NCI-H82 (cell line): ENCODE measurements at regions not wholly inside any gene's neighbourhood (a gene's known extent, or its start where the extent isn't known, plus 50 kb on each side); places are given as distances from the start of the nearest gene placed in this dataset.
"Not testable (repeated sequence)": the region's sequence is repeated elsewhere in the genome, so short reads cannot be mapped to it uniquely, and the experiment has no call there.

Source experiments
- DNase-seq: peaks from one replicate; lab custom pipeline; 2025; lab: John Stamatoyannopoulos, UW

- not testable (repeated sequence) for DNase-seq
Observed at GRCh38 chr1:222470252-222470805, 77.6 kb downstream of the HHIPL2 start.

GRCh38 chr1:222466150-222466865, 81.6 kb downstream of the HHIPL2 start:
- no peak for DNase-seq

- peak; percentile 93 for DNase-seq
Observed at GRCh38 chr1:222465211-222466041, 82.5 kb downstream of the HHIPL2 start.

GRCh38 chr1:222464841-222465210, 83.1 kb downstream of the HHIPL2 start:
- peak; percentile 69 for DNase-seq

GRCh38 chr1:222463059-222463730, 84.7 kb downstream of the HHIPL2 start:
- no peak for DNase-seq

- DNase-seq: no peak
Observed at GRCh38 chr1:222462601-222463000, 85.3 kb downstream of the HHIPL2 start.

- no peak for DNase-seq
Observed at GRCh38 chr1:222461941-222462340, 86.0 kb downstream of the HHIPL2 start.

- DNase-seq: no peak
Observed at GRCh38 chr1:222459652-222460051, 88.3 kb downstream of the HHIPL2 start.

GRCh38 chr1:222457513-222457912, 90.4 kb downstream of the HHIPL2 start:
- no peak for DNase-seq

GRCh38 chr1:222457084-222457483, 90.8 kb downstream of the HHIPL2 start:
- no peak for DNase-seq

GRCh38 chr1:222455188-222455879, 92.6 kb downstream of the HHIPL2 start:
- DNase-seq: peak; percentile 90

- no peak for DNase-seq
Observed at GRCh38 chr1:222454782-222455181, 93.1 kb downstream of the HHIPL2 start.

- no peak for DNase-seq
Observed at GRCh38 chr1:222454186-222454585, 93.7 kb downstream of the HHIPL2 start.

GRCh38 chr1:222452031-222452430, 95.9 kb downstream of the HHIPL2 start:
- DNase-seq: no peak

- DNase-seq: no peak
Observed at GRCh38 chr1:222443566-222443965, 104.3 kb downstream of the HHIPL2 start.

- DNase-seq: peak; percentile 65
Observed at GRCh38 chr1:222441066-222441465, 106.8 kb downstream of the HHIPL2 start.

GRCh38 chr1:222424826-222425225, 123.1 kb downstream of the HHIPL2 start:
- DNase-seq: no peak

- no peak for DNase-seq
Observed at GRCh38 chr1:222421380-222421779, 126.5 kb downstream of the HHIPL2 start.

- no peak for DNase-seq
Observed at GRCh38 chr1:222420633-222421032, 127.3 kb downstream of the HHIPL2 start.

- no peak for DNase-seq
Observed at GRCh38 chr1:222418654-222419053, 129.2 kb downstream of the HHIPL2 start.

GRCh38 chr1:222417264-222417663, 130.6 kb downstream of the HHIPL2 start:
- DNase-seq: no peak
